NCI-H2171 (cell line): ENCODE measurements at regions not wholly inside any gene's neighbourhood (a gene's known extent, or its start where the extent isn't known, plus 50 kb on each side); places are given as distances from the start of the nearest gene placed in this dataset.
A peak's percentile ranks its signal among the peaks of the same experiment; 100 is the strongest.

Source experiments
- DNase-seq: peaks from one replicate; lab custom pipeline; 2025; lab: John Stamatoyannopoulos, UW

- DNase-seq: no peak
Measured at GRCh38 chr7:23973264-23973663, 263.2 kb downstream of the STK31 start.

DNA sequence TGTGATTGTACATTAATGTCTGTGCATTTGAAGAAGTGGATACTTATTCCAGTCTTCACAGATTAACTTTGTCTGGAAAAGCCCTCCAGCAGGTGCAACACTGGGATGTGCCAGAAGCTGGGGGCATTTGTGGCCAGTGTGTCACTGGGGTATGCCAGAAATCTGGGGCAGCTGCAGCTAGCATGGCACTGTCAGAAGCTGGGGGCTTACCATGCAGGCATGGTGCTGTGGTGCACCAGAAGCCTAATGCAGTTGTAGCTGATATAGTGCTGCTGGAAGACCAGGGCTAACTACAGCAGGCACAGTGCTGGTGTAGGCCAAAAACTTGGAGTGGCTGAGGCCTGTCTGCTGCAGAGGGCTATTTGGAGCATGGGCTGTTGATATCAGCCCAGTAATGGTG is 270.1 kb downstream of the STK31 start:
- no peak for DNase-seq

- DNase-seq: no peak
Measured at GRCh38 chr7:23981314-23981713, 271.3 kb downstream of the STK31 start.

DNA sequence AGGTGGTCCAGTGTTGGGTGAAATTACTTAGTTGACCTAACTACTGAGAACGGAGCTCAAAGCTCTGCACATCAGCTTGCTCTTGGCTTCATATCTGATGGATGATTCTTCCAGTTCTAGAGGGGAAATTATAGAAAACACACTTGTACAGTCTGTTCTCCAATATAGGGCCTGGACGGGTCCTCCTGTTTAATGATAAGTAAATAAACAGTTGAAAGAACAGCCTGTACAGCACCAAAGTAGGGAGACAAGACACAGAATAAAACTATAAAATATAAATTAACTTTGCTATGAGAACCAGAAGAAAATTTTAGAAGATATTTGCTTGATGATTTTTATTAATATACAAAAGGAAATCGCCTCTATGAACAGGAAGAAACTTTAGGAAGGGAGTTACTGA is 271.7 kb downstream of the STK31 start:
- DNase-seq: no peak

- DNase-seq: no peak
Measured at GRCh38 chr7:24005517-24005916, 278.5 kb upstream of the NPY start.

- DNase-seq: no peak
Measured at GRCh38 chr7:24010495-24010894, 273.5 kb upstream of the NPY start.

GRCh38 chr7:24017519-24017918 is 266.5 kb upstream of the NPY start:
- no peak for DNase-seq

DNA sequence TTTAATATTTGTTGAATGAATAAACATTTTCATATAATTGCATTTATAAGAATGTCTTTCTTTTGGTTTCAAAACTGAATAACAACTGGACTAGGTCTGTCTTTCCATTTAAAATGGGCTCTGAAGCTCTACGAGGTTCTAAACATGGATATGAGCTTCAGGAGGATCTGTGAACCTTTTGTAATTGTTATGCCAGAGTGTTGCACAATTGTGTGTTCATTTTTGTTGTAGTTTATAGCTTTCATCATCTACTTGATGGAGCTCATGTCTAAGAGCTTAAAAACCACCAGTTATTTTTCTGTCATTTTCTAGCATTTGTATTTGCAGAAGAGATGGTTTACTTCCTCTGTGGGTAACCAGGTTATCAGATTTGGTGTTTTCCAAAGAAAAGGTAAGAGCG is 265.7 kb upstream of the NPY start:
- DNase-seq: no peak

DNA sequence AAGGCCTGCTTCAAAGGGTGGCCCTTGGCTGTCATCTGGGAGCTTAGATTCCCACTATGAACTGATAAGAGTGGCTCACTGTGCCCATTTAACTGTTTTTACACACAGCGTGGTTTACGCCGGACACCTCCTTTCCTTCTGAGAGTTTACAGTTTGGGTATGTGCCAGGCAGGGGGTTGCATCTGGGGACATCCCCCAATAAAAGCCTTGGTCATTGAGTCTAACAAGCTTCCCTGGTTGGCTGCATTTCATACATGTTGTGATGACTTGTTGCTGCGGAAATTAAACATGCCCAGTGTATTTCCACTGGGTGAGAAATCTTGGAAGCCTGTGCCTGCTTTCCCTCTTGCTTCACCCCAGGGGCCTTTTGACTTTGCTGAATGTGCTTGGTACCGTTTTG is 264.1 kb upstream of the NPY start:
- DNase-seq: no peak

GRCh38 chr7:24024276-24025068 is 259.5 kb upstream of the NPY start:
- no peak for DNase-seq

DNA sequence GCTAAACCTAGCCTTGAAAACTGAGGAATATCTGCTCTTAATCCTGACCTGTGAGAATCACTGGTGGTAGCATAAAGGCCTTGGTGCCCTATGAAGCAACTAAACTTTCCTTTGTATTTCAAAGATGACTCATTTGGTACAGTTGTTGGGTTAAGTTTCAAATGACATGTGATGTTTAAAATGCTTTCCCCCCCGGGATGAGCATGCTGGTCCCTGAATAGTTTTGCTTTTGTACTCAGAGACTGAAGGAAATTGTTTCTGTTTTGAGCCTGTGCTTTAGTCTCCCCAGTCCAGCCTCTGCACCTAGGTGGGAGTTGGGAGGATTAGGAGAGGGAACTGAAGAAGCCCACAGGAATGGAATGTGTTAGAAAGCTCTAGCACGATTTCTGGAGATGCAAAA is 258.9 kb upstream of the NPY start:
- no peak for DNase-seq

GRCh38 chr7:24025765-24026164 is 258.2 kb upstream of the NPY start:
- no peak for DNase-seq

- DNase-seq: no peak
Measured at GRCh38 chr7:24026351-24026750, 257.6 kb upstream of the NPY start.

- no peak for DNase-seq
Measured at GRCh38 chr7:24029068-24029467, 254.9 kb upstream of the NPY start.

DNA sequence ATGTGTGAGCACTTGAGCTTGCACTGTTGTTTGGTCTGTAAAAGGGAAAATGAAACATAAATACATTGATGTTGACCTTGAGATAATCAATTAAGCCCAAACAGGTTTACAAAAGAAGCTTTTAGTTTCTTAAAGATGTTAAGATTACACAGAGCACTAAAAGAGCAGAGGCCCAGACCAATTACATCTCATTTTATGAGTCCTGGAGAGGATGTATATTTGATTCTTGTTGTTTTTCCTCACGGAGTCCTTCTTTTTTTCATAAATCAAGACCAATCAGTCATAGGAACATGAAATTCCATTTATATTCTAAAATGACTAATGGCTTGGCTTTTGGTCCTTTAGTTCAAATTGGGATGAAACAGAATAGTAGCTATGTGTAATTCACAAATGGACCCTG is 249.7 kb upstream of the NPY start:
- no peak for DNase-seq

GRCh38 chr7:24035366-24036032 is 248.5 kb upstream of the NPY start:
- DNase-seq: no peak

- DNase-seq: no peak
Measured at GRCh38 chr7:24036033-24036412, 248.0 kb upstream of the NPY start.

- DNase-seq: peak; percentile 32
Measured at GRCh38 chr7:24038993-24039392, 245.0 kb upstream of the NPY start.

GRCh38 chr7:24039991-24040624 is 243.9 kb upstream of the NPY start:
- DNase-seq: no peak

- no peak for DNase-seq
Measured at GRCh38 chr7:24042028-24042427, 242.0 kb upstream of the NPY start.

DNA sequence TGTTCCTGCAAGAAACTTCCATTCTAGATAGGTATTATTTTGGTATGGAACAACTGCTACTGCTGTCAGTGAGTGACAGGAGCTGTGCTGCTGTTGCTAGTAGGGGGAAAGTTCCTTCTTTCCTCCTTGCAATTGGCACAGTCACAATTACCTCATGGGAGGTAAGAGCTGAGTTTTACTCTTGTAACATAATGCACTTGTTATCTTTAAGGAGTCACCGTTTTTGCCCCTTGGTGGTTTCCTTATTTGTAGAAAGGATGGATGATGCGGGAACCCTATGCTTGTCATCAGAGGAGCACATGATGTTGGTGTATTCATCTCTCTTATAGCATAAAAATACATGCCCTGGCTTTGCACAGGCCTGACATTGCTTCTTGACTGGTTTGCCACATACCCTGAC is 234.7 kb upstream of the NPY start:
- DNase-seq: no peak

GRCh38 chr7:24050991-24051560 is 232.9 kb upstream of the NPY start:
- DNase-seq: no peak

DNA sequence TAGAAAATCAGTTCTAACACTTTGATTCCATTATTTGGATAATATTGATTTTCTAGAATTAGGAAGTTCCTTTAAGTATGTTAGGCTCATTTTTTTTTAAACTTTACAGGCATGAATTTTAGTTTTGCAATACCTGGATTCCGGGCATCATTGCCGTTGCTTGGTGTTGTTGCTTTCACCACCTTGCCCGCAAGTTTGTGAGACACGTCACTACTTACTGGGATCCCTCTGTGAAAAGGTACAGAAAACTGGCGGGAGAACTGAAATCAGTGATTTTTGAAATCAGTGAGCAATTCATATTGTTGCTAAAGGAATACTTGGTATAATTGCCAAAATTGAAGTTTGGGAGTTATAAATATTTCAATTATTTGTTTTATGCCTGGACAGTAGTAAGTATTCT is 232.3 kb upstream of the NPY start:
- DNase-seq: no peak
